ENCODE measurements at regions not wholly inside any gene's neighbourhood (a gene's known extent, or its start where the extent isn't known, plus 50 kb on each side); places are given as distances from the start of the nearest gene placed in this dataset.

DNA sequence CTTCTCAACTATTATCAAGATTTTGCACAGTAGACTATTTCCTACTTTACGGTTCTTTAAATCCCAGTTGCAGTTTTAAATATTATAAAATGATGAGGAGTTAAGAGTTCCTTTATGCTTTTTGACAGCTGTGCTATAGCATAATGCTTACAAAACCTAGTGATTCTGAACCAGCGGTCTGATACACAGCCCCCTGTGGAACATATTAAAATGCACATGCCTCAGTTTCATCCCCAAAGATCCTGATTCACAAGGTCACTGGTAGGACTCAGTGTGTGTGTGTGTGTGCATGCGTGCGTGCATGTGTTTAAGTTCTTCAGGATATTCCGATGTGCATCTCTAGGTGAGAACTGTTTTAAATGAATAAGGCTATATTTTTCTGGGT is 330.1 kb upstream of the TPM1 start:
- no peak overlapping the region for H3K4me3 ChIP-seq (replicated peaks; ENCODE audit: insufficient read depth, low read length)
- no peak for TF ChIP-seq POLR2AphosphoS5 (IDR thresholded peaks at IDR 0.05; ENCODE audit: low read depth)
- TF ChIP-seq GABPA (IDR thresholded peaks at IDR 0.05; ENCODE audit: low read depth): no peak
- TF ChIP-seq, protein P1, sequence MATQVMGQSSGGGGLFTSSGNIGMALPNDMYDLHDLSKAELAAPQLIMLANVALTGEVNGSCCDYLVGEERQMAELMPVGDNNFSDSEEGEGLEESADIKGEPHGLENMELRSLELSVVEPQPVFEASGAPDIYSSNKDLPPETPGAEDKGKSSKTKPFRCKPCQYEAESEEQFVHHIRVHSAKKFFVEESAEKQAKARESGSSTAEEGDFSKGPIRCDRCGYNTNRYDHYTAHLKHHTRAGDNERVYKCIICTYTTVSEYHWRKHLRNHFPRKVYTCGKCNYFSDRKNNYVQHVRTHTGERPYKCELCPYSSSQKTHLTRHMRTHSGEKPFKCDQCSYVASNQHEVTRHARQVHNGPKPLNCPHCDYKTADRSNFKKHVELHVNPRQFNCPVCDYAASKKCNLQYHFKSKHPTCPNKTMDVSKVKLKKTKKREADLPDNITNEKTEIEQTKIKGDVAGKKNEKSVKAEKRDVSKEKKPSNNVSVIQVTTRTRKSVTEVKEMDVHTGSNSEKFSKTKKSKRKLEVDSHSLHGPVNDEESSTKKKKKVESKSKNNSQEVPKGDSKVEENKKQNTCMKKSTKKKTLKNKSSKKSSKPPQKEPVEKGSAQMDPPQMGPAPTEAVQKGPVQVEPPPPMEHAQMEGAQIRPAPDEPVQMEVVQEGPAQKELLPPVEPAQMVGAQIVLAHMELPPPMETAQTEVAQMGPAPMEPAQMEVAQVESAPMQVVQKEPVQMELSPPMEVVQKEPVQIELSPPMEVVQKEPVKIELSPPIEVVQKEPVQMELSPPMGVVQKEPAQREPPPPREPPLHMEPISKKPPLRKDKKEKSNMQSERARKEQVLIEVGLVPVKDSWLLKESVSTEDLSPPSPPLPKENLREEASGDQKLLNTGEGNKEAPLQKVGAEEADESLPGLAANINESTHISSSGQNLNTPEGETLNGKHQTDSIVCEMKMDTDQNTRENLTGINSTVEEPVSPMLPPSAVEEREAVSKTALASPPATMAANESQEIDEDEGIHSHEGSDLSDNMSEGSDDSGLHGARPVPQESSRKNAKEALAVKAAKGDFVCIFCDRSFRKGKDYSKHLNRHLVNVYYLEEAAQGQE (IDR thresholded peaks at IDR 0.05; ENCODE audit: insufficient replicate concordance, low read depth): no peak
- no peak for TF ChIP-seq SPI1 (IDR thresholded peaks at IDR 0.05; ENCODE audit: borderline replicate concordance, low read depth)
- TF ChIP-seq, protein P2, sequence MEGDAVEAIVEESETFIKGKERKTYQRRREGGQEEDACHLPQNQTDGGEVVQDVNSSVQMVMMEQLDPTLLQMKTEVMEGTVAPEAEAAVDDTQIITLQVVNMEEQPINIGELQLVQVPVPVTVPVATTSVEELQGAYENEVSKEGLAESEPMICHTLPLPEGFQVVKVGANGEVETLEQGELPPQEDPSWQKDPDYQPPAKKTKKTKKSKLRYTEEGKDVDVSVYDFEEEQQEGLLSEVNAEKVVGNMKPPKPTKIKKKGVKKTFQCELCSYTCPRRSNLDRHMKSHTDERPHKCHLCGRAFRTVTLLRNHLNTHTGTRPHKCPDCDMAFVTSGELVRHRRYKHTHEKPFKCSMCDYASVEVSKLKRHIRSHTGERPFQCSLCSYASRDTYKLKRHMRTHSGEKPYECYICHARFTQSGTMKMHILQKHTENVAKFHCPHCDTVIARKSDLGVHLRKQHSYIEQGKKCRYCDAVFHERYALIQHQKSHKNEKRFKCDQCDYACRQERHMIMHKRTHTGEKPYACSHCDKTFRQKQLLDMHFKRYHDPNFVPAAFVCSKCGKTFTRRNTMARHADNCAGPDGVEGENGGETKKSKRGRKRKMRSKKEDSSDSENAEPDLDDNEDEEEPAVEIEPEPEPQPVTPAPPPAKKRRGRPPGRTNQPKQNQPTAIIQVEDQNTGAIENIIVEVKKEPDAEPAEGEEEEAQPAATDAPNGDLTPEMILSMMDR (IDR thresholded peaks at IDR 0.05; ENCODE audit: insufficient read depth, low read length): no peak
- H3K27me3 ChIP-seq (ENCODE audit: insufficient read depth, poor library complexity, severe bottlenecking): no peaks in the 10 kb centered on the region
- no peak overlapping the region for H3K27ac ChIP-seq (replicated peaks)
- DNase-seq (ENCODE audit: low read depth in 1 of 2, low spot score in 1 of 2): no peak

DNA sequence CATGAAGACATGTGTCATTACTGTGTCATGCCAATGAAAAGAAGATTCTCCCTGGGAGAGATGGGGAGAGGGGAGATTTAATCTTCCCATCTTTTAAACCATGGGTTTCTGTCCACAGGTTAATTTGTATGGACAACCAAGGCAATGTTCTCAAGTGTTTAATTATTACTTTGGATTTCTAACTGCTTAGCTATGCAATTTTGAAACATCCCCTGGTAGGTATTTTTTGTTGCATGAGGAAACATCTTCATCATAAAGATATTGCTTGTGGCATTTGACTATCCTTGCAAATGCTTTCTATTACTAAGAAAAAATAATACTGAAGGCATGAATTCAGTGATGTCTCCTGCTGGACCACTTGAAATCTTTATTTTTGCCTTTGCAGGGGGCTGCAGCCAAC is 326.6 kb upstream of the TPM1 start:
- Histone ChIP-seq H3K27me3 (ENCODE audit: insufficient read depth, poor library complexity, severe bottlenecking) (no peaks in the 10 kb centered on the region), H3K27ac (replicated peaks) (no peak overlapping the region), H3K4me3 (replicated peaks; ENCODE audit: insufficient read depth, low read length) (no peak overlapping the region)
- TF ChIP-seq, protein P1 (IDR thresholded peaks at IDR 0.05; ENCODE audit: insufficient replicate concordance, low read depth): no peak
- DNase-seq (ENCODE audit: low read depth in 1 of 2, low spot score in 1 of 2): no peak

DNA sequence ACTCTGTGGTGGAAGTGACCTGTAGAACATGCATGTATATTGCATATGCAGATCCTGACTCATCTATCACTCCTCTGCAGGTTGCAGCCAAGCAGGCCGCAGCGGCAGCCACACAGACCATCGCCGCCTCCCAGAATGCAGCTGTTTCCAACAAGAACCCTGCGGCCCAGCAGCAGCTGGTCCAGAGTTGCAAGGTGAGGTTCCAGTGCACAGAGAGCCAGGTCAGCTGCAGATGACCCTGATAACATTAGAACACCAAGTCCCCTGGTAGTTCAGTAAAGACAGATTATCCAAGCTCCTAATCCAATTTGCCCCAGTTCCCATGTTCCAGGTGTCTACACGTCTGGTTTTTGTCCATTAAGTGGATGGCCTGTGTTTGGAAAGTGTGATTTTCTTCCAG is 325.1 kb upstream of the TPM1 start:
- no peak for DNase-seq (ENCODE audit: low read depth in 1 of 2, low spot score in 1 of 2)
- Histone ChIP-seq H3K27ac (replicated peaks) (no peak overlapping the region), H3K27me3 (ENCODE audit: insufficient read depth, poor library complexity, severe bottlenecking) (no peaks in the 10 kb centered on the region), H3K4me3 (replicated peaks; ENCODE audit: insufficient read depth, low read length) (no peak overlapping the region)
- TF ChIP-seq, protein P2 (IDR thresholded peaks at IDR 0.05; ENCODE audit: insufficient read depth, low read length): no peak
- no peak for TF ChIP-seq GABPA (IDR thresholded peaks at IDR 0.05; ENCODE audit: low read depth)
- no peak for TF ChIP-seq POLR2AphosphoS5 (IDR thresholded peaks at IDR 0.05; ENCODE audit: low read depth)
- TF ChIP-seq, protein P1 (IDR thresholded peaks at IDR 0.05; ENCODE audit: insufficient replicate concordance, low read depth): no peak
- TF ChIP-seq SPI1 (IDR thresholded peaks at IDR 0.05; ENCODE audit: borderline replicate concordance, low read depth): no peak

DNA sequence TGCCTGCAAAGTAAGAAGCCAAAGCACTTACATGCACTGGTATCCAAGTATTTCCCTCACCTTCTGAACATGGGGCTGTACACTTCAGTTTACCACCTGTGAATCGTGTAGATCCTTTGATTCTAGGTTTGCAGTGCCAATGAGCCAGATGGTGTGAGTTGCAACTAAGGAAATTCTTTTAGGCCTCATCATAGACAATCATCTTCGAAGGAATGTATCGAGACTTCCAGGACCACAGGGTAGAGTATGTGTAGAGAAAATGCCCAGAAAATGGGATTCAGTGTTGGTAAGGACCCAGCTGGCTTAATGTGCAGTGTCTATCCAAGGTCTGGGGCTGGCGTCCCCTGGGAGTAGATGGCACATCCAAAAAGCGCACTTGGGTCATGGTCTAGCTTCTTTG is 323.2 kb upstream of the TPM1 start:
- H3K27ac ChIP-seq (replicated peaks): no peak overlapping the region
- TF ChIP-seq SPI1 (IDR thresholded peaks at IDR 0.05; ENCODE audit: borderline replicate concordance, low read depth) (no peak), GABPA (IDR thresholded peaks at IDR 0.05; ENCODE audit: low read depth) (no peak), POLR2AphosphoS5 (IDR thresholded peaks at IDR 0.05; ENCODE audit: low read depth) (no peak)
- TF ChIP-seq, protein P1 (IDR thresholded peaks at IDR 0.05; ENCODE audit: insufficient replicate concordance, low read depth): no peak
- TF ChIP-seq, protein P2 (IDR thresholded peaks at IDR 0.05; ENCODE audit: insufficient read depth, low read length): no peak
- H3K27me3 ChIP-seq (ENCODE audit: insufficient read depth, poor library complexity, severe bottlenecking): no peaks in the 10 kb centered on the region
- no peak for DNase-seq (ENCODE audit: low read depth in 1 of 2, low spot score in 1 of 2)
- H3K4me3 ChIP-seq (replicated peaks; ENCODE audit: insufficient read depth, low read length): no peak overlapping the region
